Glomerular visceral epithelial cell (primary cell): ENCODE measurements at regions not wholly inside any gene's neighbourhood (a gene's known extent, or its start where the extent isn't known, plus 50 kb on each side); places are given as distances from the start of the nearest gene placed in this dataset.

Experiments used
- DNase-seq: peaks from one replicate; pipeline ENCODE4 v3.0.0-alpha.2; 2016; ENCODE audit errors: extremely low spot score

- no peak for DNase-seq
Measured at GRCh38 chr18:51580580-51580979, 383.1 kb upstream of the MEX3C start.

- no peak for DNase-seq
Measured at GRCh38 chr18:51582551-51582950, 385.1 kb upstream of the MEX3C start.

DNA sequence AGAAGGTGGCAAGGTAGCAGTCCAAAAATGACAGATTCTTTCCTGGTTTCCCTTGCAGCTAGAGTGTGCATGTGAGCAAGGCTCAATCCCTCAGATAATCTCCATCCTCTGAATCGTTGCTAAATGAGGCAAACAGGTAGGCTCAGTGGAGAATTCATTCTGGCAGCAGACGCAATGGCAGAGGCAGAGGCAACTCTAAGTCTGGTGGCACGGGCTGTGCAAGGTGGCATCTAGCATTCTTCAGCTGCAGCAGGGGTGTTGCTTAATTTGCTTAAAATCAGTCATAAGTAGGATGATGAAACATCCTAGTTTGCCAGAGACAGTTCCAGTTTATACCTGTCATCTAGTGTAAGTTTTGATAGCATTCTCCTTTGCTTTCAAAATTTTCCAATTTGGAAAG, 391.1 kb upstream of the MEX3C start:
- no peak for DNase-seq

- DNase-seq, result no peak
Measured at GRCh38 chr18:51593931-51594330, 396.4 kb upstream of the MEX3C start.

- DNase-seq, result no peak
Measured at GRCh38 chr18:51603111-51603510, 405.6 kb upstream of the MEX3C start.

DNA sequence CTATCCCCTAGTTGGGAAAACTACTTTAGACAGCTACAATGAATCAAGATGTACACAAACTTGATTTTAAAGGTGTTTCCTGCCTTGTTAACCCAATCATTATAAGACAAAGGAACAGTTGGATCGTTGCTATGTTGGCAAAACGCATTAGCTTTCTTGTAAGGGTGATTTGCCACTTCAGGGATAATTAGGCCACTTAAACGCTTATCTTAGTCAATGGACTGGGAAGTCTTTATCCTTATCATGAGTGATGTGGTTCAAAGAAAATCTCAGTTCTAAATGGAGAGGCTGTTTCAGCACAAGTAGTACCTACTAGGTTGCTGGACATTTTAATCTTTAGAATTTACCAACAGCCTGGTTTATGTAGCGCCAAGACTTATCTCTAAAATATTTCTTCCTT, 406.1 kb upstream of the MEX3C start:
- no peak for DNase-seq

- no peak for DNase-seq
Measured at GRCh38 chr18:51610481-51610880, 413.0 kb upstream of the MEX3C start.

DNA sequence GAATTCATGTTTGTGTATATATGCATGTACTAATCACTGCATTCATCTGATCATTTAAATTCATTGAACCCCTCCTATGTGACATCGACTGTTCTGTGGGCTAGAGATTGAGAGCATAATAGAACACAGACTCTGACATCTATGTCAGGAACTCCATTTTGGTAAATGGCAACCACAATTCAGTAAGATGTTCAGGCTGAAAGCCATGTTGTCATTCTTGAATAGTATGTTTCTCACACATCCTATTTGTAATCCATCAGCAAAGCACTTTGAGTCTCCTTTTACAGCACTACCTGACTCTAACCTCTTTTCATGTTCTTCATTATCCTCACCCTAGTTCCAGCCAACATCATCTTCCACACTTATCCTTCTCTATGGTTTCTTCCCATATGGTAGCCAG, 413.8 kb upstream of the MEX3C start:
- no peak for DNase-seq

DNA sequence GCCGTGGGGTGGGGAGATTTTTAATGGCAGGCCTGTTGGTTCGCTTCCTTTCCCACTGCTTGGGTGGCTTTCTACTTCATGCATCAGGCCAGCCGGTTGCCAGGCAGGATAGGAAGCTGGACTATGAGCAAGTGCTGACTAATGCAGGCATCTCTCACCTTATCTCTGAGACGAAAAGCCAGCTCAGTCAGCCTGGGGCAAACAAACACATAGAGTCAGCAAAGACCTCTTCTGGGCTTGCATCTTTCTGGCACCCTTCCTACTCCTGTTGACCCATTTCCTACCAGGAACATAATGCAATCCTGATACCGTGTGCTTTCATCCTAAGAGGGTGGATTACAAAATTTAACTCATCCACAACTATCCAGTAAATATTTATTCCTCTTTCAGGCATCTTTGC, 416.6 kb upstream of the MEX3C start:
- no peak for DNase-seq

- no peak for DNase-seq
Measured at GRCh38 chr18:51614967-51615571, 417.6 kb upstream of the MEX3C start.

DNA sequence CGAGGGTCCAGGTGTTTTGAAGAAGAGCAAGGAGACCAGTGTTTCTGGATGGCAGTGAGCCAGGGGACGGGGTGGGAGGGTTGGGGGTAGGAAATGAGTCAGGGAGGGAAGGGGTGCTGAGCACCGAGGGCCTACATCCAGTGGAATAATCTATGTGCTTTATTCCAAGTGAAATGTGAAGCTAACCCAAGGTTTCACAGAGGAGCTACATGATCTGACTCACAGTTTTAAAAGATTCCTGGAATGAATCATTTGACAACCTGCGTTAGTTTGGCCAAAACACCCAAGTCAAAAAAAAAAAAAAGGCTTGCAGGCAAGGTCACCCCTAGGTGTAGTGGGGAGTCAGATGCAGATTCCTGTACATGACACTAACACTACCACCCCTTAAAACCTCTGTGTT, 419.7 kb upstream of the MEX3C start:
- no peak for DNase-seq

DNA sequence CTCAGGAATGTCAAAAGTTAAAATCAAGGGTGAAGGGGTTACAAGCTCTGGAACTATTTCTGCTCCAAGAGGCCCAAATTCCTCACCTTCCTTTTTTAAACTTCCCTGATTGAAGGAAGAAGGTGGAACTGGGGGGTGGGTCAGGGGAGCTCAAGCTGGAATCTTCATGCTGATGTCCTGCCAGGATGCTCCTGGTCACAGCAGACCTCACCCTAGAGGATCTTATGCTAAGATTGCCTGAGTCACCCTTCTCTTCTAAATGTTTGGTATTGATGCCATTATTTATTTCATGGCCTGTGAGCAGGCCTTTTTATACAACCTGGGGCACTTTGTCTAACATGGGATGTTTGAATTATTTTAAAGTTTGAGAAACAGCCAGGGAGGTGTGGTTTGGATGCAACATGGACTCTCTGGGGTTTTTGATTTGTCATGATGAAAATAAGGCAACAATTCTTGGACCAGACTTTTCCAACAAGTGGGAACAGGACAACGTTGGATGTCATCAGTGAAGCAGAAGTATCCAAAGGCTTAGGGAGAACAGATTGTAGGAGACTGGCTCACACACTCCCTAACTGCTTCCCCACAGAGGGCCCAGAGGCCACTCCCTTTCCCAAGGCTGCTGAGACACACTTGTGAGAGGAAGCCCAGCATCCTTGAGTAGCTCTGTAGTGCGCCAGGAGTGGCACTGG, 420.2 kb upstream of the MEX3C start:
- no peak for DNase-seq

- DNase-seq, result no peak
Measured at GRCh38 chr18:51619283-51619682, 421.8 kb upstream of the MEX3C start.

- no peak for DNase-seq
Measured at GRCh38 chr18:51621113-51621863, 423.8 kb upstream of the MEX3C start.

GRCh38 chr18:51621864-51622160, 424.3 kb upstream of the MEX3C start:
- DNase-seq, result no peak

DNA sequence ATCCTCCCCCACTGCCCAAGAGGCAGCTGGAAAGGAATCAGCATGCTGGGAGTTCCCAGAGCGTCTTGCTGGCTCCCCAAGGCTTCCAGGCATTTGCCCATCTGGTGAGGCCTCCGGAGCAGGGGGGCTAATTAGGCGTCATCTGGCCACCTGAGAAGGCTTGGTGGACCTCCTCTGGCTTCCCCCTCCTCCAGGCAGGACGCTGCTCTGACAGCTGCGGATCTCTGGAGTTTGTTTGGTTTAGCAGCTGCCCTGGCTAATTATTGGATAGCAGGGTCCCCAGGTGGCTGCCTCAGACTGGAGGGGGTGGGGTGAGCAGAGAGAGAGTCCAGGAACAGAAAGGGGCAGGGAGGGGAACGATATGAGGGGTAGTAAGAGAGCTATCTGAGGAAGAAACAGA, 425.2 kb upstream of the MEX3C start:
- DNase-seq, result no peak

DNA sequence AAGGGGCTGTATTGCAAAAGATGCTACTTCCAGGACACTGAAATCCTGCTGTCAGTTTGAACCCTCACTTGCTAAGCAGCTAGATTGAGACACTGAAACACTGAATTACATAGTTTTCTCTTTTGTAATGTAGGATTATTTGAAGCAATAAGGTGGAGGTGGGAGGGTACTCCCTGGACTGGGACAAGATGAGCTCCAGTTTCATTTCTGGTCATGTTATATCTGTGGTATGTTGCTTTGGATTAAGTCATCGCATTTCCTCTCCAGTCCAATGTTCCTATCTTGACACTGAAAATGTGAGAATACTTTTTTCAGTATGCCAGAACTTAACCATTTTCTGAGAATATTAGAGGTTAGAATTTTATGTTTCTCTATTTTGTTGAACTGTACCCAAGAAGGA, 426.2 kb upstream of the MEX3C start:
- no peak for DNase-seq

DNA sequence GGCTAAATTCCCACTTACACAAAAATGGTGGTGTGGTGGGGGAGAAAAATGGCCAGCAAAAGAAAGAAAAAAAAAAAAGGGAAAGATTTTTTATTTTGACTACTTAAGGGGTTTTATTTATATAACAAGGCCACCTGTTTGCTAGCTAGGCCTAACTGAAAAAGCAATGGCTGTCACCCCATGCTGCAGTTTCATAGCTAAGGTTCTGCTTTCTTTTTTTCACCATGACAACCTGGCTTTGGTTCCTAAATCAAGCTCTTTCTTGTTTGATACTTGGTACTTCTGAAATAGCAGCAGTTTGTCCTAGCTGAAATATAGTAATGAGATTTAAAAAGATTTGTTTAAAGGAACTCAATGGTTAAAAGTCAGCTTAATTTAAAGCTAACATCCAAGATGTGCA, 433.2 kb upstream of the MEX3C start:
- no peak for DNase-seq

- no peak for DNase-seq
Measured at GRCh38 chr18:51637881-51638280, 440.4 kb upstream of the MEX3C start.

DNA sequence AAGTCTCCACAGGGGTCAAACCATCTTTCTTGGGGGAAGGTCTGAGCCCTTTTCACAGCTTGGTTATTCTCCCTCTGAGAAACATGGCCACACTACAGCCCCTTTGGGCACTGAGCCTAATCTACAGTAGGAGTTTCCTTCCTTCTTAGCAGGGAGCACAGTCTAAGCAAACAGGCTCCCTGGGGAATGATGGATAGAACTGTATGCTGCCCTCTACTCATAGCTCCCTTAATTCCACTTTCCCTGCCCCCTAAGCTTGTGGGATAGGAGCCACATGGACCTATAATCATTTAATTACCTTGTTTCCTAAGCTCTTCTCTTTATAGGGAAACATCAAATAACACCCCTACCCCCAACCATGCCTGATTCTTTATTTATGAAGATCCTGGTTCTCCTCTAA, 442.1 kb upstream of the MEX3C start:
- no peak for DNase-seq

- DNase-seq, result no peak
Measured at GRCh38 chr18:51643483-51643882, 446.0 kb upstream of the MEX3C start.

DNA sequence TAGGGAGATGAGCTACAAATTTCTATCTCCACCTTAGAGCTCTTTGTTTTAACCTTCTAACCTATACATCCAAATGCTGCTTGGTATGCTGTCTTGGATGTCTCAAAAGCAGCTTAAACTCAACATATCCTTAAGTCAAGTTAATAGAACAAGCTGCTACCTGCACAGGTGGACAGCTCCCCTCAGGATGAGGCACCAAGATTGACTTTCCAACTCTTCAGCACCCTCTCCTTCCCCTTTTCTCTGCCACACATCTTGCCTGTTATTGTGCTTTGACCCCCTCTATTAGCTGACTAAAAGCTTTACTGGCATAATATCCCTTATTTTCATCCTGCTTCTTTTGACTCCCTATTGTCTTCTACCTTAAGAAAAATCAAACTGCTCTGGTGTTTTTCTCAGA, 448.1 kb upstream of the MEX3C start:
- no peak for DNase-seq

GRCh38 chr18:51647346-51647745, 449.9 kb upstream of the MEX3C start:
- no peak for DNase-seq

DNA sequence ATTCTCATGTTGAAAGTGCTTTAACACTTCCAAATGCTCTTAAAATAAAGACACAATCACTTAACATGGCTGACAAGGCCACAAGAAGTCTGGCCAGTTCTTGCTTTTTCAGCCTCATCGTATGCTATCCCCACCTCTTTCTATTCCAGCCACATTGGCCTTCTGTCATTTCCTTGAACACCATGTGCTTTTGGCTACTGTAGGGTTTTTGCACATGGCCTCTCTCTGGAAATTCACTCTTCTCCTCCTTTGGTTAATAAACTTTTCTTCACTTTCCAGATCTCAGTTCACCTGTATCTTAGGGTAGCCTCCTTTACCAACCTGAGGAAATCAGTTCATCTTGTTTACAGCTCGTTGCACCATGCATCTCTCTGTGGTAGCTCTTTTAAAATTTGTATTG, 450.5 kb upstream of the MEX3C start:
- no peak for DNase-seq
